HepG2 (cell line): ENCODE measurements at regions not wholly inside any gene's neighbourhood (a gene's known extent, or its start where the extent isn't known, plus 50 kb on each side); places are given as distances from the start of the nearest gene placed in this dataset.

Experiments
- CCAR2 ChIP-seq: fragments of 200-400 bp; formaldehyde crosslinking; optimal IDR thresholded peaks from 2 replicates; pipeline ENCODE3; 2018; ENCODE audit warnings: low read depth, mild to moderate bottlenecking, low read length, moderate library complexity
- FOSL1 ChIP-seq: sonication (generic); formaldehyde crosslinking; IDR thresholded peaks from 2 replicates; pipeline ENCODE4 v1.9.0; 2021; ENCODE audit warnings: missing genetic modification reagents, borderline replicate concordance
- IRF2 ChIP-seq: IDR thresholded peaks from 2 replicates; pipeline ENCODE4 v1.6.1; 2018; ENCODE audit warnings: missing genetic modification reagents, missing compliant biosample characterization
- SALL2 ChIP-seq: sonication (generic); formaldehyde crosslinking; IDR thresholded peaks from 2 replicates; pipeline ENCODE4 v1.8.1; 2023; ENCODE audit warnings: mild to moderate bottlenecking, missing genetic modification reagents, inconsistent platforms
- ZNF276 ChIP-seq: sonication (generic); formaldehyde crosslinking; IDR thresholded peaks from 2 replicates; pipeline ENCODE4 v1.4.0; 2020; ENCODE audit warnings: mild to moderate bottlenecking, low read depth, missing genetic modification reagents
- ZNF883 ChIP-seq: sonication (generic); formaldehyde crosslinking; IDR thresholded peaks from 2 replicates; pipeline ENCODE4 v1.5.1; 2020; ENCODE audit warnings: mild to moderate bottlenecking, missing genetic modification reagents; ENCODE audit errors: not compliant biosample characterization
- TF ChIP-seq, protein P1 (sequence below): sonication (generic); formaldehyde crosslinking; IDR thresholded peaks from 2 replicates; pipeline ENCODE4 v1.4.0; 2020; ENCODE audit warnings: missing genetic modification reagents
- TF ChIP-seq, protein P2 (sequence below): sonication (generic); formaldehyde crosslinking; IDR thresholded peaks from 2 replicates; pipeline ENCODE4 v1.4.0; 2020; ENCODE audit warnings: missing genetic modification reagents

DNA sequence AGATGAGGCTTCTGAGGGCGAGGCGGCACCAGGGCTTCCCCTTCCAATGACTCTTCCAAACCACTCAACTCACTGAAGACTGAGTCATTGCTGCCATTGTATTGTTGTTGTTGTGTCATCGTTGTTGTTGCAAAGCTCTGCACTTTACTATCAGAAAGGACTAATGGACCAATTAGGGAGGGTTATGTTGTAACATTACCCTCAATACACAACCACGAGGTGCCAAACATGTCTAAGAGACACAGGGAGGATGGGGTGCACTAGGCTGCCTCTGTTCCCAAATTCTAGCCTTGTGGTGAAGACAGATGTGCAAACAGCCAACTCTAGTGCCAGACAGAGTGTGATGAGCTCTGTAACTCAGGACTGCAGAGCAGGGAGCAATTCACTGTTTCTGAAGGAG lies 1075.2 kb downstream of the UQCRFS1 start (continued):
- TF ChIP-seq, protein P1, sequence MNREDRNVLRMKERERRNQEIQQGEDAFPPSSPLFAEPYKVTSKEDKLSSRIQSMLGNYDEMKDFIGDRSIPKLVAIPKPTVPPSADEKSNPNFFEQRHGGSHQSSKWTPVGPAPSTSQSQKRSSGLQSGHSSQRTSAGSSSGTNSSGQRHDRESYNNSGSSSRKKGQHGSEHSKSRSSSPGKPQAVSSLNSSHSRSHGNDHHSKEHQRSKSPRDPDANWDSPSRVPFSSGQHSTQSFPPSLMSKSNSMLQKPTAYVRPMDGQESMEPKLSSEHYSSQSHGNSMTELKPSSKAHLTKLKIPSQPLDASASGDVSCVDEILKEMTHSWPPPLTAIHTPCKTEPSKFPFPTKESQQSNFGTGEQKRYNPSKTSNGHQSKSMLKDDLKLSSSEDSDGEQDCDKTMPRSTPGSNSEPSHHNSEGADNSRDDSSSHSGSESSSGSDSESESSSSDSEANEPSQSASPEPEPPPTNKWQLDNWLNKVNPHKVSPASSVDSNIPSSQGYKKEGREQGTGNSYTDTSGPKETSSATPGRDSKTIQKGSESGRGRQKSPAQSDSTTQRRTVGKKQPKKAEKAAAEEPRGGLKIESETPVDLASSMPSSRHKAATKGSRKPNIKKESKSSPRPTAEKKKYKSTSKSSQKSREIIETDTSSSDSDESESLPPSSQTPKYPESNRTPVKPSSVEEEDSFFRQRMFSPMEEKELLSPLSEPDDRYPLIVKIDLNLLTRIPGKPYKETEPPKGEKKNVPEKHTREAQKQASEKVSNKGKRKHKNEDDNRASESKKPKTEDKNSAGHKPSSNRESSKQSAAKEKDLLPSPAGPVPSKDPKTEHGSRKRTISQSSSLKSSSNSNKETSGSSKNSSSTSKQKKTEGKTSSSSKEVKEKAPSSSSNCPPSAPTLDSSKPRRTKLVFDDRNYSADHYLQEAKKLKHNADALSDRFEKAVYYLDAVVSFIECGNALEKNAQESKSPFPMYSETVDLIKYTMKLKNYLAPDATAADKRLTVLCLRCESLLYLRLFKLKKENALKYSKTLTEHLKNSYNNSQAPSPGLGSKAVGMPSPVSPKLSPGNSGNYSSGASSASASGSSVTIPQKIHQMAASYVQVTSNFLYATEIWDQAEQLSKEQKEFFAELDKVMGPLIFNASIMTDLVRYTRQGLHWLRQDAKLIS (CRISPR knock-in tag), result no peak
- TF ChIP-seq SALL2 (CRISPR knock-in tag), result no peak
- TF ChIP-seq IRF2, result no peak
- no peak for TF ChIP-seq FOSL1 (CRISPR knock-in tag)
- no peak for TF ChIP-seq CCAR2
- no peak for TF ChIP-seq ZNF883 (CRISPR knock-in tag)
- TF ChIP-seq, protein P2, sequence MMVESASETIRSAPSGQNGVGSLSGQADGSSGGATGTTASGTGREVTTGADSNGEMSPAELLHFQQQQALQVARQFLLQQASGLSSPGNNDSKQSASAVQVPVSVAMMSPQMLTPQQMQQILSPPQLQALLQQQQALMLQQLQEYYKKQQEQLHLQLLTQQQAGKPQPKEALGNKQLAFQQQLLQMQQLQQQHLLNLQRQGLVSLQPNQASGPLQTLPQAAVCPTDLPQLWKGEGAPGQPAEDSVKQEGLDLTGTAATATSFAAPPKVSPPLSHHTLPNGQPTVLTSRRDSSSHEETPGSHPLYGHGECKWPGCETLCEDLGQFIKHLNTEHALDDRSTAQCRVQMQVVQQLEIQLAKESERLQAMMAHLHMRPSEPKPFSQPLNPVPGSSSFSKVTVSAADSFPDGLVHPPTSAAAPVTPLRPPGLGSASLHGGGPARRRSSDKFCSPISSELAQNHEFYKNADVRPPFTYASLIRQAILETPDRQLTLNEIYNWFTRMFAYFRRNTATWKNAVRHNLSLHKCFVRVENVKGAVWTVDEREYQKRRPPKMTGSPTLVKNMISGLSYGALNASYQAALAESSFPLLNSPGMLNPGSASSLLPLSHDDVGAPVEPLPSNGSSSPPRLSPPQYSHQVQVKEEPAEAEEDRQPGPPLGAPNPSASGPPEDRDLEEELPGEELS, result no peak
- no peak for TF ChIP-seq ZNF276 (CRISPR knock-in tag)
